GM21576 (cell line): ENCODE measurements at regions not wholly inside any gene's neighbourhood (a gene's known extent, or its start where the extent isn't known, plus 50 kb on each side); places are given as distances from the start of the nearest gene placed in this dataset.
"Not testable (repeated sequence)": the region's sequence is repeated elsewhere in the genome, so short reads cannot be mapped to it uniquely, and the experiment has no call there.

Experiments
- ATAC-seq: cut with Tn5 transposase; IDR thresholded peaks from one replicate; pipeline ENCODE4 v1.9.1; 2021; ENCODE audit warnings: mild to moderate bottlenecking, moderate library complexity; ENCODE audit not compliant: unreplicated experiment

GRCh38 chr3:176357891-176358290 is 839.4 kb downstream of the TBL1XR1 start:
- no peak for ATAC-seq

DNA sequence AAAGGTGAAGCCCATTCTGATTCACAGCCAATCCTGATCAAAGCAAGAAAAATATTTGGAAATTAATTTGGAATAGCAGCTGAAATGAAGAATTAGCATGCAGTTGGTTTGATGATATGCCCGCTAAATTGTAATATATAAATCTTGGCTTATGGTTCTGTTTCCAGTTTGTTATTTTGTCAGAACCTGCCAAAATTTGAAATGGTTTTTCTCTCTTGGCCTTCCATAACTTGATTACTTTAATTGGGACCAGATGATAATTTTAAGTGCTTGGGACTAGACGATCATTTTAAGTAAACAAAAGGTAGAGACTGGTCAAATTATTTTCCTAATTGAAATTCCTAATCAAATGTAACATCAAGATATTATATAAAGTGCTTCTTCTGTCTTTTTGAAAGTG is 842.4 kb downstream of the TBL1XR1 start:
- no peak for ATAC-seq

DNA sequence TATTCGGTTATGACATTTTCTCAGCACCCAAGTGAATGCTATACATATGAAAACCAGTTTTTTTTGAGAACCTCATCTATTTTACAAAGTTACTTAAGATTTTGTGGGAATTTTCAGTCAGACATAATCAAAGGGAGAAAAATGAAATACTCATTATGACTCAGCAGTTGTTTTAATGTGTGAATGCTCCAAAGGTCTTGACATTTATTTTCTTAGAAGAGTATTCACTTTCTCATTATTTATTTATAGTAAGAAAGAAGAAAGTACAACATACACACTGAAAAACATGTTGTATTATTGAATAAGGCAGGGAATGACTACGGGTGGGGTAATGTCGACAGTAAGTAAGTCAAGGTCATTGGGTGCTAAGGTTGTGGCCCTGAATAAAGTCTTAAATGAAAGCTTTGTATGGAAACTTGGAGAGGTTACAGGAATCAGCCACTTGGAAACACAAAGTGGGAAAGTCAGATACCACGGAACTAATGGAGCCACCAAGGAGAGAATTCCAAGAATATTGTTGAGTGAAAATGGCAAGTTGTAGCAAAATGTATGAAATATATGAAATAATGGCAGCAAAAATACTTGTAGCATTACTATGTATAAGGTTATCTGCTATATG is 844.5 kb downstream of the TBL1XR1 start:
- no peak for ATAC-seq

- no peak for ATAC-seq
Observed at GRCh38 chr3:176351408-176351807, 845.9 kb downstream of the TBL1XR1 start.

DNA sequence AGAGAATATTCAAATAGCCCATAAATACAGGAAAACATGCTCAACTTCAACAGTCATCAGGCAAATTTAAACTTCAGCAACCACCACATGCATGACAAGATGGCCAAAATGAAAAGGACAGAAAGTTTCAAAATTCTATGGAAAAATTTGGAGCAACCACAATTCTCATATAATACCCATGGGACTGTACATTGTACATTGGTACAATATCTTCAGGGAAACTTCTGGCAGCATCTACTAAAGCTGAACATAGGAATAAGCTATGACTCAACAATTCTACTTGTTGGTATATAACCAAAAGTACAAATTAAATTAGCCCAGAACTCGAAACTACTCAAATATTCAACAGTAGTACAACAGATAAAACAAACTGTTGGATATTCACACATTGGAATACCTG is 847.6 kb downstream of the TBL1XR1 start:
- no peak for ATAC-seq

DNA sequence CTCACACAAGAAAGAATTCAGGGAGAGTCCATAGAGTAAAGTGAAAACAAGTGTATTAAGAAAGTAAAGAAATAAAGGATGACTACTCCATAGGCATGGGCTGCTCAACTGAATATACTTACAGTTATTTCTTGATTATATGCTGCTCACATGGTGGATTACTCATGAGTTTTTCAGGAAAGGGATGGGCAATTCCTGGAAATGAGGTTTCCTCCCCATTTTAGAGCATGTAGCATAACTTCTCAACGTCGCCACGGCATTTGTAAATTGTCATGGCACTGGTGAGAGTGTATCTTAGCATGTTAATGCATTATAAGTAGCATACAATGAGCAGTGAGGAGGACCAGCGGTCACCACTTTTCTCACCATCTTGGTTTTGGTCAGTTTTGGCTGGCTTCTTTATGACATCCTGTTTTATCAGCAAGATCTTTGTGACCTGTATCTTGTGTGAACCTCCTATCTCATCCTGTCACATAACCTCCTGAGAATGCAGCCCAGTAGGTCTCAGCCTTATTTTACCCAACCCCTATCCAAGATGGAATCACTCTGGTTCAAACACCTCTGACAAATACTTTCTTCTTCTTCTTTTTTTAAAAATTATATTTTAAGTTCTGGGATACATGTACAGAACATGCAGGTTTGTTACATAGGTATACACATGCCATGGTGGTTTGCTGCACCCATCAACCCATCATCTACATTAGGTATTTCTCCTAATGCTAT is 849.7 kb downstream of the TBL1XR1 start:
- ATAC-seq, result no peak

- ATAC-seq, result no peak
Observed at GRCh38 chr3:176341963-176342362, 855.3 kb downstream of the TBL1XR1 start.

GRCh38 chr3:176328666-176329065 is 868.6 kb downstream of the TBL1XR1 start:
- ATAC-seq, result no peak

DNA sequence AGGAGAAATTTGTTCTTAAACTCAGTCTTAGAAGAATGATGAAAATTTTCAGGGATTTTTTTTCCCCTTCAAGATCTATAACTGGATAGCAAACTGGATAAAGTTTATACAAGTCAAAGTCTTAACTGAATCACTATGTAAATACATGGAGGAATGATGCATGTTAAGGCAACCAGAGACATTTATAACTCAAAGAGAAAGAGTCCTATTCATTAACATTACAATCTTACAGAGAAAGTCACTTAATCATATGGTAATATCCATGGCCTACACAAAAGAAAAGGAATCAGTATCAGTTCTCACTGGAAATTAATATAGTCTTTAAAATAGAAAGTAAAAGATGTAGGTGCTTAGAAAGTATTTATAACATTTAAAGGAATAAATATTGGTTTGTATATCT is 869.1 kb downstream of the TBL1XR1 start:
- ATAC-seq, result no peak

GRCh38 chr3:176326894-176327490 is 870.3 kb downstream of the TBL1XR1 start:
- not testable (repeated sequence) for ATAC-seq

GRCh38 chr3:176321532-176321931 is 875.8 kb downstream of the TBL1XR1 start:
- not testable (repeated sequence) for ATAC-seq

- no peak for ATAC-seq
Observed at GRCh38 chr3:176321099-176321498, 876.2 kb downstream of the TBL1XR1 start.

DNA sequence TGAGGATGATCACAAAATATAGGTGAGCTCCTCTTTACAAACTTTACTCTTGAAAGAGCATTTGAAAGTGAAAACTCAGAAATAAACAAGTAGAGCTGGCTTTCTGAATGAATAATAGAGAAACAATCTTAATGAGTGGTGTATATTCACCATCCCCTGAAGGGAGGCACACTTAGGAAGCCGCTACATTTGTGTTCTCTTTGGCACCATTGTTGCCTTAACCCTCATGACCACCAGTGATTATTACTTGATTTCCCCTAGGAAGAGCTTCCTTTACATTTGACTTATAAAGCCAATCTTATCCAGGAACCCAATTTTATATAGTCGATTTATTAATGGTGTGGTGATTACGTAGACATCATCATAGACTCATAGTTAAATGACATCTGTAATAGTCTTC is 883.9 kb downstream of the TBL1XR1 start:
- no peak for ATAC-seq

DNA sequence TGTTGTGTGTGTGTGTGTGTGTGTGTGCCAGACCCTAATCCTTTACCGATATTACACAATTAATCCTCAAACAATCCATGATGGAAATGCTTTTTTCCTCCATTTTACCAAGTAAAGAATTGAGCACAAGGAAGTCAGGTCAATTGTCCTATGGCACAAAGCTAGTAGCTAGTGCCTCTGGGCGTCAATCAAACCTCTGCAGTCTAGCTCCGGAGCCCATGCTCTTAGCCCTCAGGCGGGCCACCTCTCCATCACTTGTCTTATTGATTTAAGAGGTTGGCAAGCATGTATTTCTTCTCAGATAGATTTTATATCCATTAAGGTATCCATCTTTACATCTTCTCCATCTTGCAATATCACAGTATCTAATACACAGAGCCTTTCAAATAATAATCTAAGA is 886.6 kb downstream of the TBL1XR1 start:
- ATAC-seq, result no peak

DNA sequence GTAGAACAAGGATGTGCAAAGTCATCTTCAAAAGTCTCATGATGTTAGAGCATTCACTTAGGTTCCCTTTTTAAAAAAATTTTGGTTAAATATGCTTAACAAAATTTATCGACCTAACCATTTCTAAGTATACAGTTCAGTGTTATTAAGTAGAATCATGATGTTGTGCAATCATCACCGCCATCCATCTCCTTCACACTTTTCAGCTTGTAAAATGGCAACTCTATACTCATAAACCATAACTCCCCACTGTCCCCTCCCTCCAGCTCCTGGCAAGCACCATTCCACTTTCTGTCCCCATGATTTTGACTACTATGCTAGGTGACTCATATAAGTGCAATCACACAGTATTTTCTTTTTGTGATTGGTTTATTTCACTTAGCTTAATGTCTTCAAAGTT is 895.0 kb downstream of the TBL1XR1 start:
- ATAC-seq, result no peak

- ATAC-seq, result no peak
Observed at GRCh38 chr3:176296066-176296597, 901.1 kb downstream of the TBL1XR1 start.

- no peak for ATAC-seq
Observed at GRCh38 chr3:176293276-176293675, 904.0 kb downstream of the TBL1XR1 start.

DNA sequence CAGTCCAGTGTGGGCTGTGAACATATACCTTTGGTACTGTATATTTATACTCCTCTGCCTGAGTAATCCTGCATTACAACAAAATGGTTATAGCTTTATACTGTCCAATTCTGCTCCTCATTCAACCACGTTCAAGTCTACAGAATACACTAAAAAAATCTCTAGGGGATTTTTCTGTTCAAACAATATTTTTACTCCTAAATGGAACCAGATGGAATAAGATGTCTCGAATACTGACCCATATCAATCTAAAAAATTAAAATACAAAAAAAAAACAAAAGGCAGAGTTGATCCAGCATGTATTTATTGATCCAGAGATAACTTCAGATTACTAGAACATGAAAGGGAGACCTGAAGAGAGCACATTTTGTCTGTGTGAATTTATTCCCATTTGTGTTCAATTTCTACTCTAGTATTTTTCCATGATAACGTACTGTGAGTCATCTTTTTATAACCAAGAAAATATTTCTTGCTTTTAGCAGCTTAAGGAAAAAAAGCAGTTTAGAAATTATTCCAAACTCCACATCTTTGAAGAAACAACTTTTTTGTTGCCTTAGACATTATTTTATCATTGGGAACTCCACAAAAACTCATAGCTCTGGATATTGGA is 910.7 kb downstream of the TBL1XR1 start:
- ATAC-seq, result no peak

- no peak for ATAC-seq
Observed at GRCh38 chr3:176275538-176275937, 921.7 kb downstream of the TBL1XR1 start.

DNA sequence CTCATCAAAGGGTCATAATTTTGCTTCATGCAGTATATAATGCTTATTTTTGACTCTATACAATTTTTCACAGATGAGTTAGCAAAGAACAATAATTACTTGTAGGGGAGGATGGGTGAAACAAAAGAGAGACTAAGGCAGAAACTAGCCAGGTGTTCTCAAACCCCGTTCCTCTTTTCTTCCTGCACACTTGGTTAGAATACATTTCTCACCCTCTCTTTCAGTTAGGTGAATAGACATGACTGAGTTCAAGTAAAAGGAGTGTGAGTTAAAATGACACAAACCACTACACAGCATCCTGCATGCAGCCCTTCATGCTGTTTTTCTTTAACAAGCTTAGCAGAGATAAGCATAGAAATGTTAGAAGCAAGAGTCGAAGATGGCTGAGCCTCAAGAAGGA is 922.2 kb downstream of the TBL1XR1 start:
- no peak for ATAC-seq

DNA sequence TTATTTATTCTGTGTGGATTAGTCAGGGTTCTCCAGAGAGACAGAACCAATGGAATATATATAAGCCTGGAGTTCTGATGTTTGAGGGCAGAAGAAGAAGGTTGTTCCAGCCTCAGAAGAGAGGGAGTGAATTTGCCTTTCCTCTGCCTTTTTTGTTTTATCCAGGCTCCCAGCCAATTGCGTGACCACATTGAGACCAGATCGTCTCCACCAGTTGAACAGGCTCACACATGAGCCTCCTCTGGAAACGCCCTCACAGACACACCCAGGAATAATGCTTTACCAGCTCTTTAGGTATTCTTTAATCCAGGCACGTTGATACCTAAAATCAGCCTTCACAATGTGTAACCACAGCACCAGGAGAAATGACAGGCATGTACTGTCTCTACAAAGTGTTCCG is 923.1 kb downstream of the TBL1XR1 start:
- ATAC-seq, result no peak

DNA sequence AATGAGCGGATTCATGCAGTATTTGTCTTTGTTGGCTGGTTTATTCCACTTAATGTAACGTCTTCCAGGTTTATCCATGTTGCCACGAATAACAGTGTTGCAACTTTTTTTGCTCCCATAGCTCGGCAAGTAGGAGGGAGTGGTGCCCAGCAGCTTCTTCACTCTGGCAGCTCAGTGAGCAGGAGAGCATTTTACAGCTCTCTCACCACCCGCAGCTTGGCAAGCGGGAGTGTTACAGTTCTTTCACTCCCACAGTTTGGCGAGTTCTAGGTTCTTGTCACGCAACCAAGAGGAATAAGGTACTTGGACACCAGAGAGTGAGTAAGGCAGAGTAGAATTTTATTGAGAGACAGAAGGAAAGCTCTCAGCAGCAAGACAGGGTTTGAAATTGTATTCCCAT is 935.2 kb downstream of the TBL1XR1 start:
- no peak for ATAC-seq
